A549 (cell line): ENCODE measurements at regions not wholly inside any gene's neighbourhood (a gene's known extent, or its start where the extent isn't known, plus 50 kb on each side); places are given as distances from the start of the nearest gene placed in this dataset.

Experiments used
- ATAC-seq, 2 experiments: fragments of 200-7000 bp in 1 of 2; fragments of >200 bp in 1 of 2; cut with Nextera tagmentation in 1 of 2; cut with Tn5 transposase in 1 of 2; 3 replicates each; pipeline versions ENCODE4 v1.8.0 to v1.9.1; 2018 to 2020; ENCODE audit warnings: mild to moderate bottlenecking in 1 of 2, moderate library complexity in 1 of 2
- CTCF ChIA-PET: fragments of 300-600 bp; sonication (Branson Sonifier 250); formaldehyde crosslinking; extraction: SDS; loops from one replicate; lab custom pipeline; 2021; ENCODE audit warnings: antibody characterized with exemption, inconsistent platforms; lab: Yijun Ruan, JAX
- POLR2A ChIA-PET: fragments of 350-600 bp; formaldehyde crosslinking; extraction: SDS; loops from one replicate; lab custom pipeline; 2021; ENCODE audit warnings: antibody characterized with exemption, inconsistent platforms; lab: Yijun Ruan, JAX
- DNase-seq, 2 experiments: peaks; one replicate each; pipeline versions ENCODE4 v3.0.0 to v3.0.0-alpha.2; 2011 to 2016; ENCODE audit warnings: low read depth in 1 of 2, low spot score in 1 of 2
- FAIRE-seq: peaks from 2 replicates; lab custom pipeline; 2011; peaks lifted over from hg19 to GRCh38; lab: Jason Lieb, UNC
- H3K27ac ChIP-seq, 2 experiments: fragments of >200 bp; sonication (Bioruptor Twin); formaldehyde crosslinking; 3 replicates each; pipeline ENCODE4 v1.5.1; 2016 to 2017
- H3K4me1 ChIP-seq: fragments of >200 bp; sonication (Bioruptor Twin); formaldehyde crosslinking; 3 replicates; pipeline ENCODE4 v1.6.1; 2016
- H3K4me2 ChIP-seq: fragments of >200 bp; sonication (Bioruptor Twin); formaldehyde crosslinking; 3 replicates; pipeline ENCODE4 v1.6.1; 2016
- H3K4me3 ChIP-seq: fragments of >200 bp; sonication (Bioruptor Twin); formaldehyde crosslinking; 3 replicates; pipeline ENCODE4 v1.5.1; 2016
- H3K9me3 ChIP-seq: fragments of >200 bp; sonication (Bioruptor Twin); formaldehyde crosslinking; 3 replicates; pipeline ENCODE4 v1.6.1; 2016
- CHD2 ChIP-seq: fragments of 150-350 bp; IDR thresholded peaks from 2 replicates; pipeline ENCODE4 v1.6.1; 2014; ENCODE audit warnings: low read length; ENCODE audit not compliant: partially characterized antibody
- CHD4 ChIP-seq: fragments of 200-600 bp; sonication (generic); IDR thresholded peaks from 2 replicates; pipeline ENCODE4 v1.6.1; 2016; ENCODE audit warnings: antibody characterized with exemption, mild to moderate bottlenecking, borderline replicate concordance
- CTCF ChIP-seq: fragments of >200 bp; sonication (Bioruptor Twin); formaldehyde crosslinking; IDR thresholded peaks from 3 replicates; pipeline ENCODE4 v1.5.1; 2016
- E2F6 ChIP-seq: IDR thresholded peaks from 2 replicates; pipeline ENCODE4 v1.6.1; 2012; ENCODE audit warnings: low read depth, borderline replicate concordance
- EHF ChIP-seq: fragments of 250-450 bp; sonication (Bioruptor Pico); IDR thresholded peaks from 2 replicates; pipeline ENCODE4 v1.5.0; 2020; ENCODE audit warnings: mild to moderate bottlenecking
- ESRRA ChIP-seq: fragments of 150-350 bp; IDR thresholded peaks from 2 replicates; pipeline ENCODE4 v1.6.1; 2014; ENCODE audit warnings: mild to moderate bottlenecking, low read length, borderline replicate concordance
- GATA3 ChIP-seq: IDR thresholded peaks from 2 replicates; pipeline ENCODE4 v1.6.1; 2012; ENCODE audit warnings: borderline replicate concordance
- HES2 ChIP-seq: fragments of >200 bp; sonication (Bioruptor Twin); formaldehyde crosslinking; IDR thresholded peaks from 2 replicates; pipeline ENCODE4 v1.6.1; 2016
- HOXA7 ChIP-seq: fragments of 250-450 bp; sonication (Bioruptor Pico); IDR thresholded peaks from 2 replicates; pipeline ENCODE4 v1.5.0; 2020; ENCODE audit warnings: mild to moderate bottlenecking, moderate library complexity
- HOXB13 ChIP-seq: fragments of 250-450 bp; sonication (Bioruptor Pico); IDR thresholded peaks from 2 replicates; pipeline ENCODE4 v1.5.0; 2020; ENCODE audit warnings: low read depth, mild to moderate bottlenecking, moderate library complexity
- HOXB5 ChIP-seq: fragments of 250-450 bp; sonication (Bioruptor Pico); IDR thresholded peaks from 2 replicates; pipeline ENCODE4 v1.5.0; 2020; ENCODE audit warnings: mild to moderate bottlenecking, moderate library complexity
- JUNB ChIP-seq: fragments of >200 bp; sonication (Bioruptor Twin); formaldehyde crosslinking; IDR thresholded peaks from 2 replicates; pipeline ENCODE4 v1.6.1; 2016
- KDM1A ChIP-seq: fragments of 200-600 bp; sonication (generic); IDR thresholded peaks from 2 replicates; pipeline ENCODE4 v1.6.1; 2016; ENCODE audit warnings: low read depth, mild to moderate bottlenecking
- MAFK ChIP-seq: fragments of 450-650 bp; IDR thresholded peaks from 2 replicates; pipeline ENCODE4 v1.6.1; 2014; ENCODE audit not compliant: partially characterized antibody
- NR3C1 ChIP-seq: fragments of >200 bp; sonication (Bioruptor Twin); formaldehyde crosslinking; IDR thresholded peaks from 3 replicates; pipeline ENCODE4 v1.6.1; 2017
- PBX3 ChIP-seq: IDR thresholded peaks from 2 replicates; pipeline ENCODE4 v1.6.1; 2012
- RAD21 ChIP-seq, 2 experiments: fragments of >200 bp in 1 of 2; sonication (Bioruptor Twin) in 1 of 2; formaldehyde crosslinking in 1 of 2; IDR thresholded peaks in 1 of 2; conservative IDR thresholded peaks in 1 of 2; 2 replicates in 1 of 2; 3 replicates in 1 of 2; pipeline ENCODE4 v1.6.1; 2012 to 2018; ENCODE audit warnings: inconsistent platforms in 1 of 2
- RCOR1 ChIP-seq: fragments of 150-350 bp; IDR thresholded peaks from 2 replicates; pipeline ENCODE4 v1.6.1; 2014; ENCODE audit warnings: antibody characterized with exemption, low read length, low read depth
- RNF2 ChIP-seq: fragments of 200-600 bp; sonication (generic); IDR thresholded peaks from 2 replicates; pipeline ENCODE4 v1.6.1; 2016; ENCODE audit warnings: low read depth, mild to moderate bottlenecking, antibody characterized with exemption, moderate library complexity, borderline replicate concordance
- SREBF2 ChIP-seq: fragments of 450-650 bp; IDR thresholded peaks from 2 replicates; pipeline ENCODE4 v1.6.1; 2014; ENCODE audit warnings: mild to moderate bottlenecking, moderate library complexity
- TP53 ChIP-seq: fragments of 250-450 bp; sonication (Bioruptor Pico); IDR thresholded peaks from 2 replicates; pipeline ENCODE4 v1.5.0; 2021; ENCODE audit warnings: mild to moderate bottlenecking, moderate library complexity
- USF2 ChIP-seq: fragments of 450-650 bp; IDR thresholded peaks from 2 replicates; pipeline ENCODE4 v1.6.1; 2014; ENCODE audit warnings: antibody characterized with exemption
- ZC3H11A ChIP-seq: fragments of 450-650 bp; IDR thresholded peaks from 2 replicates; pipeline ENCODE4 v1.6.1; 2014; ENCODE audit warnings: antibody characterized with exemption, mild to moderate bottlenecking
- ZNF302 ChIP-seq: fragments of 250-450 bp; sonication (Bioruptor Pico); IDR thresholded peaks from 2 replicates; pipeline ENCODE4 v1.9.0; 2021; ENCODE audit warnings: inconsistent platforms, mild to moderate bottlenecking, moderate library complexity
- WGBS: methylation state at CpG from one replicate; pipeline ENCODE4 v1.1.6; 2017; ENCODE audit errors: missing lambda C conversion rate; 5-methylcytosine and 5-hydroxymethylcytosine counted together

- TF ChIP-seq CTCF, result no peak
These were observed 229.2 kb upstream of the B3GAT1 start (continued) for GRCh38 chr11:134640971-134641968.

- H3K4me1 ChIP-seq, result no peaks in the 10 kb centered on the region
- WGBS, result 0% methylated on average over 1 of the region's 5 CpGs
- no peak for DNase-seq
- no peak overlapping the region for H3K4me3 ChIP-seq
- no peak for ATAC-seq
- CTCF ChIA-PET, result no interaction called here
- no peaks in the 10 kb centered on the region for H3K9me3 ChIP-seq
- no peak for TF ChIP-seq HOXB13 (CRISPR knock-in tag)
- TF ChIP-seq PBX3, result no peak
- TF ChIP-seq RNF2, result no peak
- no peak for TF ChIP-seq CHD4
- no peak for TF ChIP-seq ESRRA
- TF ChIP-seq E2F6, result no peak
- TF ChIP-seq NR3C1, result no peak
- no peak for TF ChIP-seq CHD2
- no peak for TF ChIP-seq USF2
- TF ChIP-seq HOXB5 (CRISPR knock-in tag), result no peak
- no peak for TF ChIP-seq ZNF302 (CRISPR knock-in tag)
- no peak for TF ChIP-seq GATA3
- TF ChIP-seq MAFK, result no peak
- no peak for TF ChIP-seq SREBF2
- H3K4me2 ChIP-seq, result no peak overlapping the region
- FAIRE-seq, result no peak
- POLR2A ChIA-PET, result no interaction called here
- H3K27ac ChIP-seq, result no peak overlapping the region
These were observed 228.5 kb upstream of the B3GAT1 start for GRCh38 chr11:134640536-134640935.

- ATAC-seq (peak in 1 of 2 experiments; percentile 39; a peak in 1 of 6 replicates), FAIRE-seq (no peak), DNase-seq (no peak)
- H3K4me2 ChIP-seq, result no peak overlapping the region
- POLR2A ChIA-PET, result no interaction called here
- H3K4me1 ChIP-seq, result no peaks in the 10 kb centered on the region
- no peaks in the 10 kb centered on the region for H3K9me3 ChIP-seq
- CTCF ChIA-PET, result no interaction called here
- H3K27ac ChIP-seq, result no peak overlapping the region
- 6% methylated on average over 10 of the region's 15 CpGs for WGBS
- H3K4me3 ChIP-seq, result no peak overlapping the region
- no peak for TF ChIP-seq RAD21 (conservative IDR thresholded peaks at IDR 0.05 in 1 of 2, IDR thresholded peaks at IDR 0.05 in 1 of 2)
- TF ChIP-seq HOXA7 (CRISPR knock-in tag), result no peak
- no peak for TF ChIP-seq HES2
- no peak for TF ChIP-seq ZC3H11A
- TF ChIP-seq JUNB, result no peak
- no peak for TF ChIP-seq NR3C1
- no peak for TF ChIP-seq KDM1A
- TF ChIP-seq TP53 (CRISPR knock-in tag), result no peak
- no peak for TF ChIP-seq RCOR1
- no peak for TF ChIP-seq PBX3
- TF ChIP-seq EHF (CRISPR knock-in tag), result no peak
- no peak for TF ChIP-seq CHD4
- TF ChIP-seq E2F6, result no peak
These were observed 227.7 kb upstream of the B3GAT1 start for GRCh38 chr11:134639586-134640330.
